CD14-positive monocyte (primary cell): ENCODE measurements at regions not wholly inside any gene's neighbourhood (a gene's known extent, or its start where the extent isn't known, plus 50 kb on each side); places are given as distances from the start of the nearest gene placed in this dataset.

ENCODE experiments used
- DNase-seq, 3 donors: peaks; one replicate each; pipeline ENCODE4 v3.0.0-alpha.2; 2011 to 2022
- H2AFZ ChIP-seq: 2 replicates; pipeline ENCODE4 v1.6.0; 2012; ENCODE audit warnings: mild to moderate bottlenecking, low read depth, low read length, inconsistent platforms; ENCODE audit not compliant: insufficient read depth, poor library complexity, severe bottlenecking
- H3K27ac ChIP-seq, 2 donors: 1 replicate in 1 of 2; 2 replicates in 1 of 2; pipeline ENCODE4 v1.5.1; 2012 to 2013; ENCODE audit warnings: low read length in 2 of 2, control low read depth in 1 of 2, inconsistent platforms in 1 of 2, low read depth in 1 of 2, mild to moderate bottlenecking in 1 of 2
- H3K27me3 ChIP-seq, 2 donors: one replicate each; pipeline versions ENCODE4 v1.6.0 to v1.6.1; 2011 to 2013; ENCODE audit warnings: low read length in 2 of 2; ENCODE audit not compliant: control insufficient read depth in 2 of 2, insufficient read depth in 2 of 2
- H3K36me3 ChIP-seq, 2 donors: replicated peaks in 1 of 2; 1 replicate in 1 of 2; 2 replicates in 1 of 2; pipeline versions ENCODE4 v1.5.1 to v1.6.1; 2012 to 2013; ENCODE audit warnings: low read length in 2 of 2, control low read depth in 1 of 2, inconsistent platforms in 1 of 2, mild to moderate bottlenecking in 1 of 2; ENCODE audit not compliant: insufficient read depth in 2 of 2, control insufficient read depth in 1 of 2
- H3K4me1 ChIP-seq, 2 donors: 1 replicate in 1 of 2; 2 replicates in 1 of 2; pipeline versions ENCODE4 v1.5.1 to v1.6.1; 2012 to 2013; ENCODE audit warnings: low read length in 2 of 2, control low read depth in 1 of 2, inconsistent platforms in 1 of 2, mild to moderate bottlenecking in 1 of 2, moderate library complexity in 1 of 2; ENCODE audit not compliant: insufficient read depth in 2 of 2, control insufficient read depth in 1 of 2
- H3K4me2 ChIP-seq: replicated peaks from 2 replicates; pipeline ENCODE3; 2012; ENCODE audit warnings: low read length, moderate library complexity, mild to moderate bottlenecking; ENCODE audit not compliant: poor library complexity, severe bottlenecking; ENCODE audit errors: extremely low read depth
- H3K4me3 ChIP-seq, 3 experiments: fragments of 200-600 bp in 1 of 3; sonication (generic) in 1 of 3; replicated peaks in 1 of 3; 1 replicate in 2 of 3; 2 replicates in 1 of 3; pipeline ENCODE4 v1.5.1; 2011 to 2013; ENCODE audit warnings: low read length in 3 of 3, mild to moderate bottlenecking in 3 of 3, control low read depth in 2 of 3, low read depth in 2 of 3, inconsistent platforms in 1 of 3, moderate library complexity in 1 of 3
- H3K79me2 ChIP-seq: 2 replicates; pipeline ENCODE4 v1.6.0; 2012; ENCODE audit warnings: mild to moderate bottlenecking, control low read depth, inconsistent platforms, low read length, moderate library complexity; ENCODE audit not compliant: insufficient read depth
- H3K9ac ChIP-seq: 2 replicates; pipeline ENCODE4 v1.6.0; 2017; ENCODE audit warnings: low read length, mild to moderate bottlenecking; ENCODE audit not compliant: insufficient read depth, poor library complexity, severe bottlenecking
- H3K9me3 ChIP-seq, 2 donors: replicated peaks in 1 of 2; 1 replicate in 1 of 2; 2 replicates in 1 of 2; pipeline versions ENCODE4 v1.5.1 to v1.6.1; 2012 to 2013; ENCODE audit warnings: low read length in 2 of 2, control low read depth in 1 of 2; ENCODE audit not compliant: control insufficient read depth in 1 of 2, insufficient read depth in 1 of 2
- H4K20me1 ChIP-seq: 2 replicates; pipeline ENCODE4 v1.6.0; 2012; ENCODE audit warnings: mild to moderate bottlenecking, low read length, control low read depth, moderate library complexity; ENCODE audit not compliant: insufficient read depth
- H3K27ac Mint-ChIP-seq, 7 donors: one replicate each; pipeline ENCODE4 v1.8.0; 2020; ENCODE audit warnings: mild to moderate bottlenecking in 7 of 7, mixed read lengths in 7 of 7, moderate library complexity in 6 of 7, inconsistent platforms in 2 of 7
- H3K27me3 Mint-ChIP-seq, 3 donors: one replicate each; pipeline ENCODE4 v1.8.0; 2021 to 2022; ENCODE audit warnings: low read depth in 3 of 3, mild to moderate bottlenecking in 3 of 3, mixed read lengths in 3 of 3, moderate library complexity in 3 of 3, inconsistent platforms in 1 of 3
- H3K36me3 Mint-ChIP-seq, 2 donors: one replicate each; pipeline ENCODE4 v1.8.0; 2020; ENCODE audit warnings: mixed read lengths in 2 of 2, inconsistent platforms in 1 of 2, mild to moderate bottlenecking in 1 of 2
- H3K4me1 Mint-ChIP-seq: one replicate; pipeline ENCODE4 v1.8.0; 2020; ENCODE audit warnings: mild to moderate bottlenecking, mixed read lengths
- H3K4me3 Mint-ChIP-seq, 2 donors: one replicate each; pipeline ENCODE4 v1.8.0; 2020; ENCODE audit warnings: mild to moderate bottlenecking in 2 of 2, mixed read lengths in 2 of 2, moderate library complexity in 1 of 2
- H3K9me3 Mint-ChIP-seq, 7 donors: one replicate each; pipeline ENCODE4 v1.8.0; 2020 to 2022; ENCODE audit warnings: mixed read lengths in 7 of 7, mild to moderate bottlenecking in 6 of 7, moderate library complexity in 6 of 7, inconsistent platforms in 2 of 7
- CTCF ChIP-seq: fragments of 200-600 bp; IDR thresholded peaks from one replicate; pipeline ENCODE4 v1.8.0; 2022; ENCODE audit warnings: antibody characterized with exemption, mild to moderate bottlenecking
- WGBS: methylation state at CpG from one replicate; pipeline ENCODE4 v1.1.5; 2013; ENCODE audit warnings: missing lambda C conversion rate; ENCODE audit not compliant: insufficient coverage; 5-methylcytosine and 5-hydroxymethylcytosine counted together
- intact Hi-C, 2 donors: fragments of 100-400 bp; cut with micrococcal nuclease; formaldehyde crosslinking; loops; one replicate each; pipeline versions ENCODE4 v1.15.0 to v1.15.1; 2023

GRCh38 chr5:116876240-116876840 is 301.7 kb upstream of the SEMA6A start:
- H3K4me1 Mint-ChIP-seq = no peaks in the 10 kb centered on the region
- no peak overlapping the region for H3K9ac ChIP-seq
- H3K4me2 ChIP-seq = no peak overlapping the region
- no peak overlapping the region for H2AFZ ChIP-seq
- peaks cover 0 to 2% (median 0%) of the 10 kb centered on the region in 3 donors for H3K27me3 Mint-ChIP-seq
- no peak overlapping the region for H3K27ac ChIP-seq
- no peaks in the 10 kb centered on the region for H4K20me1 ChIP-seq
- intact Hi-C loops = no loop called here
- no peak overlapping the region for H3K4me3 ChIP-seq
- H3K4me1 ChIP-seq = no peaks in the 10 kb centered on the region
- TF ChIP-seq CTCF = no peak
- DNase-seq = no peak
- no peaks in the 10 kb centered on the region for H3K36me3 ChIP-seq
- H3K9me3 Mint-ChIP-seq = peaks cover 2 to 11% (median 5%) of the 10 kb centered on the region in 7 donors
- H3K4me3 Mint-ChIP-seq = no peak overlapping the region
- peaks cover 6 to 10% of the 10 kb centered on the region in 2 donors for H3K9me3 ChIP-seq
- no peaks in the 10 kb centered on the region for H3K79me2 ChIP-seq
- H3K36me3 Mint-ChIP-seq = no peaks in the 10 kb centered on the region
- WGBS = no CpG with 5 or more reads among the region's 3 CpGs
- no peaks in the 10 kb centered on the region for H3K27me3 ChIP-seq
- no peak overlapping the region for H3K27ac Mint-ChIP-seq

GRCh38 chr5:116872986-116873385 is 298.4 kb upstream of the SEMA6A start:
- H3K27ac Mint-ChIP-seq = no peak overlapping the region
- H3K9me3 Mint-ChIP-seq = peaks cover 0 to 19% (median 8%) of the 10 kb centered on the region in 7 donors
- Histone ChIP-seq H3K4me2 (no peak overlapping the region), H3K27me3 (no peaks in the 10 kb centered on the region), H2AFZ (no peak overlapping the region), H3K4me1 (no peaks in the 10 kb centered on the region), H3K4me3 (no peak overlapping the region), H3K9ac (no peak overlapping the region), H3K79me2 (no peaks in the 10 kb centered on the region), H3K9me3 (peaks cover 13 to 14% of the 10 kb centered on the region in 2 donors), H4K20me1 (no peaks in the 10 kb centered on the region), H3K27ac (no peak overlapping the region), H3K36me3 (no peaks in the 10 kb centered on the region)
- no peak overlapping the region for H3K4me3 Mint-ChIP-seq
- WGBS = no CpG with 5 or more reads among the region's 1 CpG
- TF ChIP-seq CTCF = no peak
- no peaks in the 10 kb centered on the region for H3K36me3 Mint-ChIP-seq
- H3K4me1 Mint-ChIP-seq = no peaks in the 10 kb centered on the region
- intact Hi-C loops = no loop called here
- no peaks in the 10 kb centered on the region for H3K27me3 Mint-ChIP-seq
- no peak for DNase-seq
